HEK293 (cell line): ENCODE measurements at regions not wholly inside any gene's neighbourhood (a gene's known extent, or its start where the extent isn't known, plus 50 kb on each side); places are given as distances from the start of the nearest gene placed in this dataset.

Source experiments
- CTCF ChIA-PET: fragments of 350-600 bp; formaldehyde crosslinking; extraction: SDS; loops from one replicate; lab custom pipeline; 2021; ENCODE audit warnings: antibody characterized with exemption; lab: Yijun Ruan, JAX
- POLR2A ChIA-PET: fragments of 300-600 bp; formaldehyde crosslinking; extraction: SDS; loops from one replicate; lab custom pipeline; 2020; ENCODE audit warnings: antibody characterized with exemption, inconsistent platforms; lab: Yijun Ruan, JAX
- H3K27ac ChIP-seq: fragments of 200-500 bp; sonication (Bioruptor generic); 2 replicates; pipeline ENCODE4 v1.5.1; 2014; ENCODE audit warnings: low read depth, low read length, control low read depth, inconsistent platforms; ENCODE audit errors: extremely low read depth
- H3K36me3 ChIP-seq, 2 experiments: fragments of 200-500 bp in 1 of 2; sonication (Bioruptor generic) in 1 of 2; 1 replicate in 1 of 2; 2 replicates in 1 of 2; pipeline ENCODE4 v1.5.1; 2014 to 2017; ENCODE audit warnings: inconsistent platforms in 2 of 2, low read length in 2 of 2; ENCODE audit not compliant: control insufficient read depth in 2 of 2, insufficient read depth in 1 of 2
- H3K4me1 ChIP-seq: fragments of 200-500 bp; sonication (Bioruptor generic); 2 replicates; pipeline ENCODE4 v1.5.1; 2014; ENCODE audit warnings: mild to moderate bottlenecking, low read length, inconsistent platforms; ENCODE audit not compliant: control insufficient read depth, insufficient read depth
- H3K4me3 ChIP-seq: 2 replicates; pipeline ENCODE4 v1.5.1; 2011; ENCODE audit warnings: low read depth, mild to moderate bottlenecking, control low read depth, low read length, moderate library complexity
- H3K9me3 ChIP-seq: fragments of 200-500 bp; sonication (Bioruptor generic); 2 replicates; pipeline ENCODE4 v1.5.1; 2014; ENCODE audit warnings: low read depth, low read length, inconsistent platforms; ENCODE audit not compliant: control insufficient read depth, insufficient read depth
- AEBP2 ChIP-seq: fragments of 450-650 bp; formaldehyde crosslinking; IDR thresholded peaks from 2 replicates; pipeline ENCODE4 v1.5.1; 2016; ENCODE audit warnings: missing biosample characterization, missing genetic modification characterization, borderline replicate concordance
- BCL11A ChIP-seq: fragments of 450-650 bp; formaldehyde crosslinking; IDR thresholded peaks from 2 replicates; pipeline ENCODE4 v1.5.1; 2016; ENCODE audit warnings: low read depth, missing biosample characterization, missing genetic modification characterization
- CTCF ChIP-seq: fragments of 450-650 bp; formaldehyde crosslinking; IDR thresholded peaks from 2 replicates; pipeline ENCODE4 v1.5.1; 2016; ENCODE audit warnings: missing biosample characterization, missing genetic modification characterization
- FEZF1 ChIP-seq: fragments of 450-650 bp; formaldehyde crosslinking; IDR thresholded peaks from 2 replicates; pipeline ENCODE4 v1.5.1; 2016; ENCODE audit warnings: missing biosample characterization, missing genetic modification characterization
- HOXA7 ChIP-seq: sonication (generic); formaldehyde crosslinking; IDR thresholded peaks from 2 replicates; pipeline ENCODE4 v1.8.1; 2022; ENCODE audit warnings: missing genetic modification reagents, borderline replicate concordance
- HOXC10 ChIP-seq: sonication (generic); formaldehyde crosslinking; IDR thresholded peaks from 2 replicates; pipeline ENCODE4 v1.8.1; 2023; ENCODE audit warnings: mild to moderate bottlenecking, missing genetic modification reagents
- IKZF3 ChIP-seq: fragments of 450-650 bp; IDR thresholded peaks from 2 replicates; pipeline ENCODE4 v1.5.0; 2018; ENCODE audit warnings: missing biosample characterization, mild to moderate bottlenecking, missing genetic modification characterization, moderate library complexity
- SP3 ChIP-seq: fragments of 450-650 bp; formaldehyde crosslinking; IDR thresholded peaks from 2 replicates; pipeline ENCODE4 v1.5.1; 2016; ENCODE audit warnings: missing biosample characterization, missing genetic modification characterization
- ZBTB44 ChIP-seq: fragments of 450-650 bp; IDR thresholded peaks from 2 replicates; pipeline ENCODE4 v1.5.1; 2018; ENCODE audit warnings: missing biosample characterization, mild to moderate bottlenecking, missing genetic modification characterization
- ZNF114 ChIP-seq: fragments of 450-650 bp; formaldehyde crosslinking; IDR thresholded peaks from 2 replicates; pipeline ENCODE4 v1.5.0; 2017; ENCODE audit warnings: missing biosample characterization, missing genetic modification characterization
- ZNF121 ChIP-seq: fragments of 450-650 bp; formaldehyde crosslinking; IDR thresholded peaks from 2 replicates; pipeline ENCODE4 v1.5.1; 2016; ENCODE audit warnings: missing biosample characterization, missing genetic modification characterization
- ZNF148 ChIP-seq: fragments of 450-650 bp; formaldehyde crosslinking; IDR thresholded peaks from 2 replicates; pipeline ENCODE4 v1.5.0; 2017; ENCODE audit warnings: missing biosample characterization, missing genetic modification characterization, borderline replicate concordance
- ZNF214 ChIP-seq: fragments of 450-650 bp; formaldehyde crosslinking; IDR thresholded peaks from 2 replicates; pipeline ENCODE4 v1.5.1; 2017; ENCODE audit warnings: missing biosample characterization, mild to moderate bottlenecking, missing genetic modification characterization, borderline replicate concordance
- ZNF692 ChIP-seq: fragments of 450-650 bp; formaldehyde crosslinking; IDR thresholded peaks from 2 replicates; pipeline ENCODE4 v1.5.1; 2016; ENCODE audit warnings: missing biosample characterization, missing genetic modification characterization
- ZNF777 ChIP-seq: fragments of 450-650 bp; formaldehyde crosslinking; IDR thresholded peaks from 2 replicates; pipeline ENCODE4 v1.5.1; 2017; ENCODE audit warnings: missing biosample characterization, missing genetic modification characterization, borderline replicate concordance
- ZNF843 ChIP-seq: fragments of 450-650 bp; formaldehyde crosslinking; IDR thresholded peaks from 2 replicates; pipeline ENCODE4 v1.5.1; 2016; ENCODE audit warnings: missing biosample characterization, missing genetic modification characterization
- ZSCAN18 ChIP-seq: fragments of 450-650 bp; formaldehyde crosslinking; IDR thresholded peaks from 2 replicates; pipeline ENCODE4 v1.5.1; 2016; ENCODE audit warnings: missing biosample characterization, missing genetic modification characterization
- TF ChIP-seq, protein P1 (sequence below): fragments of 450-650 bp; formaldehyde crosslinking; IDR thresholded peaks from 2 replicates; pipeline ENCODE4 v1.5.1; 2016; ENCODE audit warnings: missing biosample characterization, missing genetic modification characterization, borderline replicate concordance

GRCh38 chr2:117065912-117066311, 748.6 kb upstream of the DDX18 start (continued):
- TF ChIP-seq HOXC10 (CRISPR knock-in tag): no peak
- no peak for TF ChIP-seq ZNF777
- TF ChIP-seq ZNF114 (tag by site-specific recombination): no peak
- TF ChIP-seq HOXA7 (CRISPR knock-in tag): no peak
- no peak for TF ChIP-seq ZNF148 (tag by site-specific recombination)
- TF ChIP-seq ZNF214: no peak
- no peak for TF ChIP-seq AEBP2 (tag by site-specific recombination)
- TF ChIP-seq, protein P1, sequence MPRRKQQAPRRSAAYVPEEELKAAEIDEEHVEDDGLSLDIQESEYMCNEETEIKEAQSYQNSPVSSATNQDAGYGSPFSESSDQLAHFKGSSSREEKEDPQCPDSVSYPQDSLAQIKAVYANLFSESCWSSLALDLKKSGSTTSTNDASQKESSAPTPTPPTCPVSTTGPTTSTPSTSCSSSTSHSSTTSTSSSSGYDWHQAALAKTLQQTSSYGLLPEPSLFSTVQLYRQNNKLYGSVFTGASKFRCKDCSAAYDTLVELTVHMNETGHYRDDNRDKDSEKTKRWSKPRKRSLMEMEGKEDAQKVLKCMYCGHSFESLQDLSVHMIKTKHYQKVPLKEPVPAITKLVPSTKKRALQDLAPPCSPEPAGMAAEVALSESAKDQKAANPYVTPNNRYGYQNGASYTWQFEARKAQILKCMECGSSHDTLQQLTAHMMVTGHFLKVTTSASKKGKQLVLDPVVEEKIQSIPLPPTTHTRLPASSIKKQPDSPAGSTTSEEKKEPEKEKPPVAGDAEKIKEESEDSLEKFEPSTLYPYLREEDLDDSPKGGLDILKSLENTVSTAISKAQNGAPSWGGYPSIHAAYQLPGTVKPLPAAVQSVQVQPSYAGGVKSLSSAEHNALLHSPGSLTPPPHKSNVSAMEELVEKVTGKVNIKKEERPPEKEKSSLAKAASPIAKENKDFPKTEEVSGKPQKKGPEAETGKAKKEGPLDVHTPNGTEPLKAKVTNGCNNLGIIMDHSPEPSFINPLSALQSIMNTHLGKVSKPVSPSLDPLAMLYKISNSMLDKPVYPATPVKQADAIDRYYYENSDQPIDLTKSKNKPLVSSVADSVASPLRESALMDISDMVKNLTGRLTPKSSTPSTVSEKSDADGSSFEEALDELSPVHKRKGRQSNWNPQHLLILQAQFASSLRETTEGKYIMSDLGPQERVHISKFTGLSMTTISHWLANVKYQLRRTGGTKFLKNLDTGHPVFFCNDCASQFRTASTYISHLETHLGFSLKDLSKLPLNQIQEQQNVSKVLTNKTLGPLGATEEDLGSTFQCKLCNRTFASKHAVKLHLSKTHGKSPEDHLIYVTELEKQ (tag by site-specific recombination): no peak
- no peak for TF ChIP-seq IKZF3 (tag by site-specific recombination)

GRCh38 chr2:117067900-117068299, 746.6 kb upstream of the DDX18 start:
- TF ChIP-seq ZNF843 (no peak), ZNF121 (no peak), CTCF (tag by site-specific recombination) (no peak), FEZF1 (tag by site-specific recombination) (no peak), ZNF692 (tag by site-specific recombination) (no peak), BCL11A (tag by site-specific recombination) (no peak), SP3 (tag by site-specific recombination) (no peak), ZSCAN18 (no peak), ZBTB44 (no peak)
- POLR2A ChIA-PET: no interaction called here
- Histone ChIP-seq H3K27ac (no peak overlapping the region), H3K4me1 (no peaks in the 10 kb centered on the region), H3K9me3 (no peaks in the 10 kb centered on the region), H3K4me3 (no peak overlapping the region), H3K36me3 (no peaks in the 10 kb centered on the region)
- CTCF ChIA-PET: interaction anchor here (0.6 kb wide), 1 partner anchor 705 kb away, joined by 3 read pairs; no protein-coding TSS in a partner anchor
